A549 (cell line): ENCODE measurements at regions not wholly inside any gene's neighbourhood (a gene's known extent, or its start where the extent isn't known, plus 50 kb on each side); places are given as distances from the start of the nearest gene placed in this dataset.

Experiments used
- ATAC-seq, 2 experiments: fragments of 200-7000 bp in 1 of 2; fragments of >200 bp in 1 of 2; cut with Nextera tagmentation in 1 of 2; cut with Tn5 transposase in 1 of 2; 3 replicates each; pipeline versions ENCODE4 v1.8.0 to v1.9.1; 2018 to 2020; ENCODE audit warnings: mild to moderate bottlenecking in 1 of 2, moderate library complexity in 1 of 2
- CTCF ChIA-PET: fragments of 300-600 bp; sonication (Branson Sonifier 250); formaldehyde crosslinking; extraction: SDS; loops from one replicate; lab custom pipeline; 2021; ENCODE audit warnings: antibody characterized with exemption, inconsistent platforms; lab: Yijun Ruan, JAX
- POLR2A ChIA-PET: fragments of 350-600 bp; formaldehyde crosslinking; extraction: SDS; loops from one replicate; lab custom pipeline; 2021; ENCODE audit warnings: antibody characterized with exemption, inconsistent platforms; lab: Yijun Ruan, JAX
- DNase-seq, 2 experiments: peaks; one replicate each; pipeline versions ENCODE4 v3.0.0 to v3.0.0-alpha.2; 2011 to 2016; ENCODE audit warnings: low read depth in 1 of 2, low spot score in 1 of 2
- FAIRE-seq: peaks from 2 replicates; lab custom pipeline; 2011; peaks lifted over from hg19 to GRCh38; lab: Jason Lieb, UNC
- H3K27ac ChIP-seq, 2 experiments: fragments of >200 bp; sonication (Bioruptor Twin); formaldehyde crosslinking; 3 replicates each; pipeline ENCODE4 v1.5.1; 2016 to 2017
- H3K4me1 ChIP-seq: fragments of >200 bp; sonication (Bioruptor Twin); formaldehyde crosslinking; 3 replicates; pipeline ENCODE4 v1.6.1; 2016
- H3K4me2 ChIP-seq: fragments of >200 bp; sonication (Bioruptor Twin); formaldehyde crosslinking; 3 replicates; pipeline ENCODE4 v1.6.1; 2016
- H3K4me3 ChIP-seq: fragments of >200 bp; sonication (Bioruptor Twin); formaldehyde crosslinking; 3 replicates; pipeline ENCODE4 v1.5.1; 2016
- H3K9me3 ChIP-seq: fragments of >200 bp; sonication (Bioruptor Twin); formaldehyde crosslinking; 3 replicates; pipeline ENCODE4 v1.6.1; 2016
- BHLHE40 ChIP-seq: IDR thresholded peaks from 2 replicates; pipeline ENCODE4 v1.6.1; 2012; ENCODE audit warnings: low read depth, low read length, inconsistent platforms
- CBX2 ChIP-seq: fragments of 200-600 bp; sonication (generic); IDR thresholded peaks from 2 replicates; pipeline ENCODE4 v1.6.1; 2016; ENCODE audit warnings: low read depth, mild to moderate bottlenecking, borderline replicate concordance
- CEBPB ChIP-seq, 2 experiments: fragments of >200 bp in 1 of 2; sonication (Bioruptor Twin) in 1 of 2; formaldehyde crosslinking in 1 of 2; IDR thresholded peaks; 2 replicates each; pipeline ENCODE4 v1.6.1; 2012 to 2016
- CHD2 ChIP-seq: fragments of 150-350 bp; IDR thresholded peaks from 2 replicates; pipeline ENCODE4 v1.6.1; 2014; ENCODE audit warnings: low read length; ENCODE audit not compliant: partially characterized antibody
- EP300 ChIP-seq, 2 experiments: fragments of >200 bp; sonication (Bioruptor Twin); formaldehyde crosslinking; IDR thresholded peaks; 2 replicates in 1 of 2; 3 replicates in 1 of 2; pipeline ENCODE4 v1.6.1; 2016 to 2017
- ESRRA ChIP-seq: fragments of 150-350 bp; IDR thresholded peaks from 2 replicates; pipeline ENCODE4 v1.6.1; 2014; ENCODE audit warnings: mild to moderate bottlenecking, low read length, borderline replicate concordance
- FOSB ChIP-seq: fragments of 250-450 bp; sonication (Bioruptor Pico); IDR thresholded peaks from 2 replicates; pipeline ENCODE4 v1.5.0; 2020; ENCODE audit warnings: mild to moderate bottlenecking, moderate library complexity
- FOXS1 ChIP-seq: fragments of 250-450 bp; sonication (Bioruptor Pico); IDR thresholded peaks from 2 replicates; pipeline ENCODE4 v1.5.0; 2020; ENCODE audit warnings: mild to moderate bottlenecking, moderate library complexity
- HEYL ChIP-seq: fragments of 250-450 bp; sonication (Bioruptor Pico); IDR thresholded peaks from 2 replicates; pipeline ENCODE4 v1.8.0; 2021; ENCODE audit warnings: mild to moderate bottlenecking, moderate library complexity
- HOXB13 ChIP-seq: fragments of 250-450 bp; sonication (Bioruptor Pico); IDR thresholded peaks from 2 replicates; pipeline ENCODE4 v1.5.0; 2020; ENCODE audit warnings: low read depth, mild to moderate bottlenecking, moderate library complexity
- JUNB ChIP-seq: fragments of >200 bp; sonication (Bioruptor Twin); formaldehyde crosslinking; IDR thresholded peaks from 2 replicates; pipeline ENCODE4 v1.6.1; 2016
- KDM5A ChIP-seq: fragments of 200-600 bp; sonication (generic); IDR thresholded peaks from 2 replicates; pipeline ENCODE4 v1.6.1; 2016; ENCODE audit warnings: antibody characterized with exemption, mild to moderate bottlenecking
- MAZ ChIP-seq: fragments of 150-350 bp; IDR thresholded peaks from 2 replicates; pipeline ENCODE4 v1.6.1; 2014; ENCODE audit warnings: antibody characterized with exemption, low read depth, low read length, borderline replicate concordance
- MYC ChIP-seq: IDR thresholded peaks from 2 replicates; pipeline ENCODE4 v1.6.1; 2012; ENCODE audit warnings: mild to moderate bottlenecking, inconsistent platforms, low read length, improper control_type of control experiment, borderline replicate concordance
- NFE2L2 ChIP-seq: fragments of 150-350 bp; conservative IDR thresholded peaks from 2 replicates; pipeline ENCODE4 v1.6.1; 2014; ENCODE audit warnings: low read length
- NPAS2 ChIP-seq: fragments of 250-450 bp; sonication (Bioruptor Pico); IDR thresholded peaks from 2 replicates; pipeline ENCODE4 v1.8.0; 2022; ENCODE audit warnings: mild to moderate bottlenecking, moderate library complexity, borderline replicate concordance
- POLR2A ChIP-seq: IDR thresholded peaks from 2 replicates; pipeline ENCODE4 v1.6.1; 2012; ENCODE audit warnings: mild to moderate bottlenecking, low read length
- RAD21 ChIP-seq, 2 experiments: fragments of >200 bp in 1 of 2; sonication (Bioruptor Twin) in 1 of 2; formaldehyde crosslinking in 1 of 2; IDR thresholded peaks in 1 of 2; conservative IDR thresholded peaks in 1 of 2; 2 replicates in 1 of 2; 3 replicates in 1 of 2; pipeline ENCODE4 v1.6.1; 2012 to 2018; ENCODE audit warnings: inconsistent platforms in 1 of 2
- RARB ChIP-seq: fragments of 250-450 bp; sonication (Bioruptor Pico); IDR thresholded peaks from 2 replicates; pipeline ENCODE4 v1.8.0; 2021; ENCODE audit warnings: mild to moderate bottlenecking, moderate library complexity
- RFX5 ChIP-seq: fragments of 450-650 bp; IDR thresholded peaks from 2 replicates; pipeline ENCODE4 v1.7.1; 2014; ENCODE audit warnings: antibody characterized with exemption, mild to moderate bottlenecking, moderate library complexity
- SMC3 ChIP-seq: fragments of >200 bp; sonication (Bioruptor Twin); formaldehyde crosslinking; IDR thresholded peaks from 3 replicates; pipeline ENCODE4 v1.6.1; 2018; ENCODE audit warnings: inconsistent platforms
- TFCP2L1 ChIP-seq: fragments of 250-450 bp; sonication (Bioruptor Pico); IDR thresholded peaks from 2 replicates; pipeline ENCODE4 v1.5.0; 2021; ENCODE audit warnings: mild to moderate bottlenecking
- TP53 ChIP-seq: fragments of 250-450 bp; sonication (Bioruptor Pico); IDR thresholded peaks from 2 replicates; pipeline ENCODE4 v1.5.0; 2021; ENCODE audit warnings: mild to moderate bottlenecking, moderate library complexity
- ZC3H11A ChIP-seq: fragments of 450-650 bp; IDR thresholded peaks from 2 replicates; pipeline ENCODE4 v1.6.1; 2014; ENCODE audit warnings: antibody characterized with exemption, mild to moderate bottlenecking
- ZNF302 ChIP-seq: fragments of 250-450 bp; sonication (Bioruptor Pico); IDR thresholded peaks from 2 replicates; pipeline ENCODE4 v1.9.0; 2021; ENCODE audit warnings: inconsistent platforms, mild to moderate bottlenecking, moderate library complexity
- WGBS: methylation state at CpG from one replicate; pipeline ENCODE4 v1.1.6; 2017; ENCODE audit errors: missing lambda C conversion rate; 5-methylcytosine and 5-hydroxymethylcytosine counted together
- TF ChIP-seq, protein P1 (sequence below): fragments of 200-600 bp; sonication (generic); IDR thresholded peaks from 2 replicates; pipeline ENCODE4 v1.6.1; 2016; ENCODE audit warnings: antibody characterized with exemption, mild to moderate bottlenecking, moderate library complexity
- TF ChIP-seq, protein P2 (sequence below): fragments of 150-350 bp; IDR thresholded peaks from 2 replicates; pipeline ENCODE4 v1.6.1; 2014; ENCODE audit warnings: low read depth, mild to moderate bottlenecking, low read length
- TF ChIP-seq, protein P3 (sequence below): fragments of >200 bp; sonication (Bioruptor Twin); formaldehyde crosslinking; IDR thresholded peaks from 3 replicates; pipeline ENCODE4 v1.5.1; 2016

DNA sequence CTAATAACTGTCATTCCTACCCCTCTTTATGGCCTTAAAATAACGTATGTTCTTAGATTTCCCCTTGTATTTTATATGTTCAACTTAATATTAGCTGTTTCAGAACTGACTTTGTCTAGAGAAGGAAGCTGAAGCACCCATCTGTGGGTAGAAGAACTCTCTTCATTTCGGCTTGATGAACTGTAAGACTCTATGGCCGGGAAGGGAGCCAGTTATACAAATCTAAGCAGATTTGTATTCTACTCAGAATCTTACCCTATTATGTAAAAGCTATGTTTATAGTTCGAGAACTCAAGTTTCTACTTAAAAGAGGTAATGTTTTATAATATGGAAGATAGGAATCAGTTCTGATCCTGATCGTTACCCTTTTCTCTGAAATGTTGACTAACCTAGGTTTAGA lies 390.9 kb upstream of the PRICKLE1 start:
- no peak for DNase-seq
- ATAC-seq = no peak
- TF ChIP-seq TP53 = no peak
- TF ChIP-seq HEYL (CRISPR knock-in tag) = no peak
- no peak for TF ChIP-seq RARB (CRISPR knock-in tag)
- no peak for TF ChIP-seq CEBPB (IDR thresholded peaks at IDR 0.05)
- TF ChIP-seq JUNB = no peak
- H3K4me1 ChIP-seq = no peaks in the 10 kb centered on the region
- ChIA-PET CTCF (no interaction called here), POLR2A (no interaction called here)
- H3K4me3 ChIP-seq = no peak overlapping the region
- H3K9me3 ChIP-seq = no peaks in the 10 kb centered on the region
- WGBS = 30% methylated on average over 5 of the region's 5 CpGs
- H3K27ac ChIP-seq = no peak overlapping the region
- H3K4me2 ChIP-seq = no peak overlapping the region
- no peak for FAIRE-seq

DNA sequence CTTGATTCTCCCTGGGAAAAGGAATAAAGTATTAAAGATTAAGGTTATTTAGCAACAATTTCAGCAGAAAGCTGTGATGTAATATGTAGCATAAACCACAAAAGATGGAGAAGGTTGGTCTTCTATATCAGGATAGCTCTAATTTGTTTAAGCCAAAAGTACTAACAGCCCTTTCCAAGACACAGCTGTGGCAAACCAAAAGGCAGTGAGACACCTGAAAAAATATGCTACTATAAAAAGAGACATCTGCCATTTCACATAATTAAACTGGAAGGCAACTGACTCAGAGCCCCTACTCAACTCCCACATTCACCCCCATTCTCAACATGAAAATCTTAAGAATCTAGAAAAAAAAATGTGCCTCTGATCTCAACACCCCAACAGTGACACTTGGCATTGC lies 390.2 kb upstream of the PRICKLE1 start:
- H3K4me2 ChIP-seq = no peak overlapping the region
- H3K9me3 ChIP-seq = no peaks in the 10 kb centered on the region
- no peak for DNase-seq
- TF ChIP-seq CBX2 (no peak), NPAS2 (CRISPR knock-in tag) (no peak), EP300 (IDR thresholded peaks at IDR 0.05) (no peak), ZNF302 (CRISPR knock-in tag) (no peak), POLR2A (no peak), MAZ (no peak), BHLHE40 (no peak), MYC (no peak), FOXS1 (CRISPR knock-in tag) (no peak), RFX5 (no peak), TFCP2L1 (no peak), FOSB (CRISPR knock-in tag) (no peak), KDM5A (no peak), HEYL (CRISPR knock-in tag) (no peak), ESRRA (no peak)
- TF ChIP-seq, all 56 proteins: peak for 0
- H3K27ac ChIP-seq = no peak overlapping the region
- ChIA-PET CTCF (no interaction called here), POLR2A (no interaction called here)
- no peak overlapping the region for H3K4me3 ChIP-seq
- no peaks in the 10 kb centered on the region for H3K4me1 ChIP-seq
- ATAC-seq (no peak), FAIRE-seq (no peak)

DNA sequence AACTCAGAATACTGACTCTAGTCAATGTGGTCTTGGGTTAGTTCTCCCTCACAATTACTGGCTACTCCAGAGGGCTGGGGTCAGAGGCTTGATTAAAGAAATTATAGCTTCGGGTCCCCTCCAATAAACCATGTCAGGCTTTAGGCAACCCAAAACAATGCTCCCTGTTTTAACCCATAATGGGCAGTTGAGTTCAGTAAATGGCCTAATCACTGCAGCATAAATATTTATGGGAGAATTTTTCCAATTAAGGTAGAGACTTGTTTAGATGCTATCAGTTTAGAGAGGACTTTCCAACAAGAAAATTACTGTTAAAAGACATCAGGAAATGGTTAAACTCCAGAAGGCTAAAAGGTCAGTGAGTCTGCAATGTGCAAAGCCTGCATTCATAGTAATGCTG lies 389.2 kb upstream of the PRICKLE1 start:
- 16% methylated on average over 1 of the region's 1 CpG for WGBS
- Histone ChIP-seq H3K9me3 (no peaks in the 10 kb centered on the region), H3K27ac (no peak overlapping the region), H3K4me1 (no peaks in the 10 kb centered on the region), H3K4me3 (no peak overlapping the region), H3K4me2 (no peak overlapping the region)
- POLR2A ChIA-PET = no interaction called here
- DNase-seq = no peak
- no peak for FAIRE-seq
- no peak for ATAC-seq
- no peak for TF ChIP-seq FOXS1 (CRISPR knock-in tag)
- TF ChIP-seq SMC3 = no peak
- TF ChIP-seq, protein P1, sequence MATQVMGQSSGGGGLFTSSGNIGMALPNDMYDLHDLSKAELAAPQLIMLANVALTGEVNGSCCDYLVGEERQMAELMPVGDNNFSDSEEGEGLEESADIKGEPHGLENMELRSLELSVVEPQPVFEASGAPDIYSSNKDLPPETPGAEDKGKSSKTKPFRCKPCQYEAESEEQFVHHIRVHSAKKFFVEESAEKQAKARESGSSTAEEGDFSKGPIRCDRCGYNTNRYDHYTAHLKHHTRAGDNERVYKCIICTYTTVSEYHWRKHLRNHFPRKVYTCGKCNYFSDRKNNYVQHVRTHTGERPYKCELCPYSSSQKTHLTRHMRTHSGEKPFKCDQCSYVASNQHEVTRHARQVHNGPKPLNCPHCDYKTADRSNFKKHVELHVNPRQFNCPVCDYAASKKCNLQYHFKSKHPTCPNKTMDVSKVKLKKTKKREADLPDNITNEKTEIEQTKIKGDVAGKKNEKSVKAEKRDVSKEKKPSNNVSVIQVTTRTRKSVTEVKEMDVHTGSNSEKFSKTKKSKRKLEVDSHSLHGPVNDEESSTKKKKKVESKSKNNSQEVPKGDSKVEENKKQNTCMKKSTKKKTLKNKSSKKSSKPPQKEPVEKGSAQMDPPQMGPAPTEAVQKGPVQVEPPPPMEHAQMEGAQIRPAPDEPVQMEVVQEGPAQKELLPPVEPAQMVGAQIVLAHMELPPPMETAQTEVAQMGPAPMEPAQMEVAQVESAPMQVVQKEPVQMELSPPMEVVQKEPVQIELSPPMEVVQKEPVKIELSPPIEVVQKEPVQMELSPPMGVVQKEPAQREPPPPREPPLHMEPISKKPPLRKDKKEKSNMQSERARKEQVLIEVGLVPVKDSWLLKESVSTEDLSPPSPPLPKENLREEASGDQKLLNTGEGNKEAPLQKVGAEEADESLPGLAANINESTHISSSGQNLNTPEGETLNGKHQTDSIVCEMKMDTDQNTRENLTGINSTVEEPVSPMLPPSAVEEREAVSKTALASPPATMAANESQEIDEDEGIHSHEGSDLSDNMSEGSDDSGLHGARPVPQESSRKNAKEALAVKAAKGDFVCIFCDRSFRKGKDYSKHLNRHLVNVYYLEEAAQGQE = no peak
- no peak for TF ChIP-seq HOXB13 (CRISPR knock-in tag)
- no peak for TF ChIP-seq EP300 (IDR thresholded peaks at IDR 0.05)
- TF ChIP-seq CHD2 = no peak
- TF ChIP-seq, protein P2, sequence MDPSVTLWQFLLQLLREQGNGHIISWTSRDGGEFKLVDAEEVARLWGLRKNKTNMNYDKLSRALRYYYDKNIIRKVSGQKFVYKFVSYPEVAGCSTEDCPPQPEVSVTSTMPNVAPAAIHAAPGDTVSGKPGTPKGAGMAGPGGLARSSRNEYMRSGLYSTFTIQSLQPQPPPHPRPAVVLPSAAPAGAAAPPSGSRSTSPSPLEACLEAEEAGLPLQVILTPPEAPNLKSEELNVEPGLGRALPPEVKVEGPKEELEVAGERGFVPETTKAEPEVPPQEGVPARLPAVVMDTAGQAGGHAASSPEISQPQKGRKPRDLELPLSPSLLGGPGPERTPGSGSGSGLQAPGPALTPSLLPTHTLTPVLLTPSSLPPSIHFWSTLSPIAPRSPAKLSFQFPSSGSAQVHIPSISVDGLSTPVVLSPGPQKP = no peak
- TF ChIP-seq, protein P3, sequence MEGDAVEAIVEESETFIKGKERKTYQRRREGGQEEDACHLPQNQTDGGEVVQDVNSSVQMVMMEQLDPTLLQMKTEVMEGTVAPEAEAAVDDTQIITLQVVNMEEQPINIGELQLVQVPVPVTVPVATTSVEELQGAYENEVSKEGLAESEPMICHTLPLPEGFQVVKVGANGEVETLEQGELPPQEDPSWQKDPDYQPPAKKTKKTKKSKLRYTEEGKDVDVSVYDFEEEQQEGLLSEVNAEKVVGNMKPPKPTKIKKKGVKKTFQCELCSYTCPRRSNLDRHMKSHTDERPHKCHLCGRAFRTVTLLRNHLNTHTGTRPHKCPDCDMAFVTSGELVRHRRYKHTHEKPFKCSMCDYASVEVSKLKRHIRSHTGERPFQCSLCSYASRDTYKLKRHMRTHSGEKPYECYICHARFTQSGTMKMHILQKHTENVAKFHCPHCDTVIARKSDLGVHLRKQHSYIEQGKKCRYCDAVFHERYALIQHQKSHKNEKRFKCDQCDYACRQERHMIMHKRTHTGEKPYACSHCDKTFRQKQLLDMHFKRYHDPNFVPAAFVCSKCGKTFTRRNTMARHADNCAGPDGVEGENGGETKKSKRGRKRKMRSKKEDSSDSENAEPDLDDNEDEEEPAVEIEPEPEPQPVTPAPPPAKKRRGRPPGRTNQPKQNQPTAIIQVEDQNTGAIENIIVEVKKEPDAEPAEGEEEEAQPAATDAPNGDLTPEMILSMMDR = no peak
- TF ChIP-seq NFE2L2 = no peak
- TF ChIP-seq ZC3H11A = no peak
- TF ChIP-seq BHLHE40 = no peak
- TF ChIP-seq RAD21 (conservative IDR thresholded peaks at IDR 0.05 in 1 of 2, IDR thresholded peaks at IDR 0.05 in 1 of 2) = no peak
- CTCF ChIA-PET = no interaction called here
